Endothelial cell of umbilical vein (primary cell): ENCODE measurements at regions not wholly inside any gene's neighbourhood (a gene's known extent, or its start where the extent isn't known, plus 50 kb on each side); places are given as distances from the start of the nearest gene placed in this dataset.

Experiments used
- BruUV-seq: library from RNA; stranded (reverse); fragments of 400-500 nt; replicated peaks from 2 replicates; lab custom pipeline; 2021; lab: Mats Ljungman, UMichigan
- CTCF ChIA-PET: fragments of 300-600, 350-600 bp; sonication (Branson Sonifier 250); formaldehyde crosslinking; loops from one replicate; lab custom pipeline; 2021; ENCODE audit warnings: antibody characterized with exemption, inconsistent platforms; lab: Charles Lee
- POLR2A ChIA-PET: fragments of 300-600, 350-600 bp; sonication (Branson Sonifier 250); formaldehyde crosslinking; loops from one replicate; lab custom pipeline; 2021; ENCODE audit warnings: antibody characterized with exemption, inconsistent platforms; lab: Charles Lee
- DNase-seq: peaks from one replicate; pipeline ENCODE4 v3.0.0-alpha.2; 2011; ENCODE audit warnings: low read depth, low spot score
- FAIRE-seq: peaks from 2 replicates; lab custom pipeline; 2011; peaks lifted over from hg19 to GRCh38; lab: Jason Lieb, UNC
- H2AFZ ChIP-seq: 2 replicates; pipeline ENCODE4 v1.6.0; 2012; ENCODE audit warnings: low read depth, low read length, control low read depth, inconsistent platforms
- H3K27ac ChIP-seq: 2 replicates; pipeline ENCODE4 v1.5.1; 2011; ENCODE audit warnings: low read depth, mild to moderate bottlenecking, control low read depth, low read length, moderate library complexity; ENCODE audit not compliant: insufficient read depth
- H3K27me3 ChIP-seq, 2 experiments: 2 replicates each; pipeline versions ENCODE4 v1.6.0 to v1.6.1; 2011; ENCODE audit warnings: low read length in 2 of 2, mixed read lengths in 1 of 2; ENCODE audit not compliant: control insufficient read depth in 2 of 2, insufficient read depth in 2 of 2
- H3K36me3 ChIP-seq, 2 experiments: 2 replicates in 1 of 2; 3 replicates in 1 of 2; pipeline ENCODE4 v1.5.1; 2011; ENCODE audit warnings: low read length in 2 of 2, mild to moderate bottlenecking in 1 of 2, moderate library complexity in 1 of 2; ENCODE audit not compliant: control insufficient read depth in 2 of 2, insufficient read depth in 2 of 2; ENCODE audit errors: extremely low read depth in 1 of 2
- H3K4me1 ChIP-seq: 3 replicates; pipeline ENCODE4 v1.5.1; 2011; ENCODE audit warnings: mild to moderate bottlenecking, low read length; ENCODE audit not compliant: control insufficient read depth, insufficient read depth; ENCODE audit errors: extremely low read depth
- H3K4me2 ChIP-seq: 2 replicates; pipeline ENCODE4 v1.6.1; 2011; ENCODE audit warnings: low read length, control low read depth, mixed read lengths; ENCODE audit not compliant: insufficient read depth
- H3K4me3 ChIP-seq, 3 experiments: fragments of 200-600 bp in 1 of 3; sonication (generic), shearing (Covaris generic) in 1 of 3; replicated peaks in 1 of 3; 2 replicates each; pipeline ENCODE4 v1.5.1; 2011 to 2016; ENCODE audit warnings: control low read depth in 3 of 3, low read length in 3 of 3, mild to moderate bottlenecking in 2 of 3, inconsistent platforms in 1 of 3, low read depth in 1 of 3, moderate library complexity in 1 of 3; ENCODE audit not compliant: insufficient read depth in 1 of 3
- H3K79me2 ChIP-seq: 2 replicates; pipeline ENCODE4 v1.6.0; 2012; ENCODE audit warnings: low read length, inconsistent platforms; ENCODE audit not compliant: control insufficient read depth, insufficient read depth
- H3K9ac ChIP-seq: replicated peaks from 2 replicates; pipeline ENCODE3; 2011; ENCODE audit warnings: low read length, control low read depth; ENCODE audit not compliant: insufficient read depth; ENCODE audit errors: extremely low read depth
- H3K9me1 ChIP-seq: replicated peaks from 3 replicates; pipeline ENCODE4 v1.6.0; 2011; ENCODE audit warnings: mild to moderate bottlenecking, low read length; ENCODE audit not compliant: control insufficient read depth, insufficient read depth; ENCODE audit errors: extremely low read depth
- H3K9me3 ChIP-seq: replicated peaks from 2 replicates; pipeline ENCODE4 v1.5.1; 2012; ENCODE audit warnings: low read length, inconsistent platforms; ENCODE audit not compliant: control insufficient read depth, insufficient read depth
- H4K20me1 ChIP-seq: replicated peaks from 2 replicates; pipeline ENCODE3; 2011; ENCODE audit warnings: mild to moderate bottlenecking, low read length; ENCODE audit not compliant: control insufficient read depth, insufficient read depth; ENCODE audit errors: extremely low read depth
- EZH2 ChIP-seq: IDR thresholded peaks from 2 replicates; pipeline ENCODE4 v1.6.1; 2012; ENCODE audit warnings: borderline replicate concordance, low read depth, mild to moderate bottlenecking, moderate library complexity, low read length, inconsistent platforms; ENCODE audit not compliant: severe bottlenecking
- FOS ChIP-seq: IDR thresholded peaks from 2 replicates; pipeline ENCODE4 v1.6.1; 2011; ENCODE audit warnings: mild to moderate bottlenecking, low read length, moderate library complexity, borderline replicate concordance; ENCODE audit not compliant: insufficient read depth
- GATA2 ChIP-seq: IDR thresholded peaks from 2 replicates; pipeline ENCODE4 v1.7.0; 2011; ENCODE audit warnings: low read depth, mild to moderate bottlenecking, moderate library complexity, mixed read lengths, low read length; ENCODE audit not compliant: insufficient read length, insufficient read depth
- JUN ChIP-seq: IDR thresholded peaks from 2 replicates; pipeline ENCODE4 v1.6.1; 2011; ENCODE audit warnings: borderline replicate concordance, low read depth; ENCODE audit not compliant: insufficient read length, insufficient read depth
- MYC ChIP-seq: IDR thresholded peaks from one replicate; pipeline ENCODE4 v1.6.1; 2011; ENCODE audit warnings: mild to moderate bottlenecking, low read depth, low read length
- POLR2A ChIP-seq: IDR thresholded peaks from 2 replicates; pipeline ENCODE4 v1.6.1; 2012; ENCODE audit warnings: low read depth, mild to moderate bottlenecking, control low read depth, low read length
- POLR2AphosphoS5 ChIP-seq: IDR thresholded peaks from 2 replicates; pipeline ENCODE4 v1.6.1; 2012; ENCODE audit warnings: low read depth, mild to moderate bottlenecking, control low read depth, low read length, moderate library complexity; ENCODE audit not compliant: insufficient read depth
- dilution Hi-C: fragments of 300-500 bp; cut with MboI; formaldehyde crosslinking; loops from one replicate; pipeline ENCODE4 v1.15.0; 2019; ENCODE audit warnings: low sequenced_read_pairs; ENCODE audit not compliant: extremely low pct_ligation_motif_present
- intact Hi-C: fragments of 100-400 bp; cut with micrococcal nuclease; formaldehyde crosslinking; loops from one replicate; pipeline ENCODE4 v1.10.0; 2022
- TF ChIP-seq, protein P1 (sequence below), 2 donors: IDR thresholded peaks; 1 replicate in 1 of 2; 2 replicates in 1 of 2; pipeline ENCODE4 v1.5.1; 2011; ENCODE audit warnings: low read length in 2 of 2, mild to moderate bottlenecking in 2 of 2, moderate library complexity in 2 of 2, control low read depth in 1 of 2, inconsistent platforms in 1 of 2, low read depth in 1 of 2; ENCODE audit not compliant: insufficient read depth in 1 of 2; ENCODE audit errors: extremely low read depth in 1 of 2
- TF ChIP-seq, protein P2 (sequence below): IDR thresholded peaks from 2 replicates; pipeline ENCODE4 v1.6.1; 2011; ENCODE audit not compliant: insufficient read depth, insufficient read length

DNA sequence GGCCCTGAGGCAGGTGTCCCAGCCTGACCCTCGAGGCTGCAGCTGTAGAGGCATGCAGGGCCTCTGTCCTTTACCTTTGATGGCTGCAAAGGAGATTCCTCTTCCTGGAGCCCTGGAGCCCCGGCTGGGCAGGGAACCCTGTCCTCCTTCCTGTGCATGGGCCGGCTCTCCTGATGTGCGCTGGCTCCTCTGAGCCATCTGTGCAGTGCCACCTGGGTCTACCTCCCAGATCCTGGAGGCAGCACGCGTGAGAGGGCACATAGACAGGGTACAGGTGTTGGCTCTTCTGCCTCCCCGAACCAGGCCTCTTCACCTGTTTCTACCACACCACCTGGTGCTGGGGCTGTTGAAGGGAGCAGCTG is 115.1 kb downstream of the BEGAIN start:
- CTCF ChIA-PET: no interaction called here

DNA sequence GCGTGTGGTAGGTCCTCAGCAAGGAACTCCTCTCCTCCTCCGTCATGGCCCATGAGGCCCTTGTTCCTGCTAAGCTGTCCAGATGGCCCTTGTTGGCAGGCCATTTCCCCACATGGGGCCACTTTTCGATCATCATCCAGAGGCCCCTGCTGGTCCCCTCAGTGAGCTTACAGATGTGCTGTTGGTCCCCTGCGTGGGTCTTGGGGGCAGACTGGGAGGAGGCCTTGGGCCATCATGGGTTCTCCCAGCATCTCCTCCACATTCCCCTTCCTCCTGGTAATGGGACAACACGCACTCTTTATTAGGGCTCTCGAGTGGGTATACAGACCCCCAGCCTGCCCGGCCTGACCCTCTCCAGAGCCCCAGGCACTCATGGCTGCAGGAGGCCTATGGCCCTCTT is 114.7 kb downstream of the BEGAIN start:
- no peak for TF ChIP-seq EZH2
- no peak for TF ChIP-seq GATA2
- TF ChIP-seq, protein P1, sequence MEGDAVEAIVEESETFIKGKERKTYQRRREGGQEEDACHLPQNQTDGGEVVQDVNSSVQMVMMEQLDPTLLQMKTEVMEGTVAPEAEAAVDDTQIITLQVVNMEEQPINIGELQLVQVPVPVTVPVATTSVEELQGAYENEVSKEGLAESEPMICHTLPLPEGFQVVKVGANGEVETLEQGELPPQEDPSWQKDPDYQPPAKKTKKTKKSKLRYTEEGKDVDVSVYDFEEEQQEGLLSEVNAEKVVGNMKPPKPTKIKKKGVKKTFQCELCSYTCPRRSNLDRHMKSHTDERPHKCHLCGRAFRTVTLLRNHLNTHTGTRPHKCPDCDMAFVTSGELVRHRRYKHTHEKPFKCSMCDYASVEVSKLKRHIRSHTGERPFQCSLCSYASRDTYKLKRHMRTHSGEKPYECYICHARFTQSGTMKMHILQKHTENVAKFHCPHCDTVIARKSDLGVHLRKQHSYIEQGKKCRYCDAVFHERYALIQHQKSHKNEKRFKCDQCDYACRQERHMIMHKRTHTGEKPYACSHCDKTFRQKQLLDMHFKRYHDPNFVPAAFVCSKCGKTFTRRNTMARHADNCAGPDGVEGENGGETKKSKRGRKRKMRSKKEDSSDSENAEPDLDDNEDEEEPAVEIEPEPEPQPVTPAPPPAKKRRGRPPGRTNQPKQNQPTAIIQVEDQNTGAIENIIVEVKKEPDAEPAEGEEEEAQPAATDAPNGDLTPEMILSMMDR (IDR thresholded peaks at IDR 0.05; ENCODE audit: extremely low read depth in 1 of 2, insufficient read depth in 1 of 2, low read depth in 1 of 2, low read length in 2 of 2): no peak
- TF ChIP-seq, protein P2, sequence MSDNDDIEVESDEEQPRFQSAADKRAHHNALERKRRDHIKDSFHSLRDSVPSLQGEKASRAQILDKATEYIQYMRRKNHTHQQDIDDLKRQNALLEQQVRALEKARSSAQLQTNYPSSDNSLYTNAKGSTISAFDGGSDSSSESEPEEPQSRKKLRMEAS: no peak
- no peak for TF ChIP-seq MYC
- TF ChIP-seq JUN: no peak
- TF ChIP-seq POLR2A: no peak
- no peak for TF ChIP-seq FOS
- no peak for TF ChIP-seq POLR2AphosphoS5
- FAIRE-seq (no peak), DNase-seq (no peak)
- Histone ChIP-seq H3K36me3 (no peaks in the 10 kb centered on the region), H4K20me1 (no peaks in the 10 kb centered on the region), H3K4me3 (no peak overlapping the region), H3K27ac (no peak overlapping the region), H3K9ac (no peak overlapping the region), H3K27me3 (no peaks in the 10 kb centered on the region), H2AFZ (no peak overlapping the region), H3K4me2 (no peak overlapping the region), H3K4me1 (no peaks in the 10 kb centered on the region), H3K9me3 (no peaks in the 10 kb centered on the region), H3K9me1 (no peaks in the 10 kb centered on the region), H3K79me2 (no peaks in the 10 kb centered on the region)
- dilution Hi-C loops: no loop called here
- no TSS peak for BruUV-seq
- ChIA-PET CTCF (no interaction called here), POLR2A (no interaction called here)
- intact Hi-C loops: no loop called here

More for the DNA sequence above, 115.1 kb downstream of the BEGAIN start:
- H3K4me1 ChIP-seq: no peaks in the 10 kb centered on the region
- no peaks in the 10 kb centered on the region for H3K9me1 ChIP-seq
- intact Hi-C loops: no loop called here
- H3K9ac ChIP-seq: no peak overlapping the region
- no peaks in the 10 kb centered on the region for H3K27me3 ChIP-seq
- dilution Hi-C loops: no loop called here
- FAIRE-seq (no peak), DNase-seq (no peak)
- POLR2A ChIA-PET: no interaction called here
- no peak overlapping the region for H2AFZ ChIP-seq
- no peaks in the 10 kb centered on the region for H3K79me2 ChIP-seq
- no peaks in the 10 kb centered on the region for H3K9me3 ChIP-seq
- no peak overlapping the region for H3K4me2 ChIP-seq
- BruUV-seq: no TSS peak
- H3K4me3 ChIP-seq: no peak overlapping the region
- TF ChIP-seq GATA2 (no peak), POLR2AphosphoS5 (no peak), MYC (no peak)
- TF ChIP-seq, protein P1 (IDR thresholded peaks at IDR 0.05; ENCODE audit: extremely low read depth in 1 of 2, insufficient read depth in 1 of 2, low read depth in 1 of 2, low read length in 2 of 2): no peak
- no peaks in the 10 kb centered on the region for H4K20me1 ChIP-seq
- no peaks in the 10 kb centered on the region for H3K36me3 ChIP-seq
- H3K27ac ChIP-seq: no peak overlapping the region
